C1 segment of cervical spinal cord (tissue), 14 donors: ENCODE measurements at regions not wholly inside any gene's neighbourhood (a gene's known extent, or its start where the extent isn't known, plus 50 kb on each side); places are given as distances from the start of the nearest gene placed in this dataset.

ENCODE experiments used
- DNase-seq, 14 donors: peaks; one replicate each; lab custom pipeline; 2025; lab: John Stamatoyannopoulos, UW

DNA sequence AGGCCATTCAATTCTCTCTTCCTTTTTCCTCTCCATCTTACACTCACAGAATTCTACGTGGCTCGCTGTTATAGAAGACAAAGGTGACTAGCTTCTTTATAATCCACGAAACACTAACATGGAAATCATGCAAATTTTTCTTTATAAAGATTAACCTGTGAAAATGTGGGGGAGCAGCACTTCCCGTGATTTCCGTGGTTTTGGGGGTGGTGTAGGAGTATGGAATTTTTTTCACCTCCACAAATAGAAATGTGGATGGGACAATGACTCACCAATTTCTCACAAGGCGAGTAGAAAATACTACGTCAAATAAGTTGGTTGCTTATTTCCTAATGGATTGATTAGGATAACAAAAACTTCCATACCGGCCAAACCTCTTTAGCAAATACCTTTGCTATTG, 719.2 kb upstream of the TENM3 start:
- DNase-seq = no peak

DNA sequence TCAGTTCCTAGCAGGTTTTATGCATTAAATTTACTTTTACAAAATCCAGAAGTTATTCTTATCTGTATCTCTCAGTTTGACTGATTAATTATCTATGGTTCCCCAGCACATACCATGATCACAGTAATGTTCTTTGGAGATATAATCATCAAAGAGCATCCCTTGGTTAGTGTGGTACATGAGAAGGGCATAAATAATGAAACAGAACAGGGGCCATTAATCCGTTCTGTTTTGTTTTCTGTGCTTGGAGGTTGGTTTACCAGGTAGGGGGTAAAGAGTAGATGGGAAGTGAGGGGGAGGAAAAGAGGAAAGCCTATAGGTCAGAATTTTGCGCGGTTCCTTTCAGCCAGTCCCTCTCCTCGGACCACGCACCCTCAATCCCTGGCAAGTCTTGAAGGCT, 718.7 kb upstream of the TENM3 start:
- no peak for DNase-seq

- DNase-seq = no peak
Measured at GRCh38 chr4:181525634-181526033, 717.6 kb upstream of the TENM3 start.

- peak in 11 of 14 donors; percentile 1 to 60 (median 18) for DNase-seq
Measured at GRCh38 chr4:181528570-181529184, 714.5 kb upstream of the TENM3 start.

DNA sequence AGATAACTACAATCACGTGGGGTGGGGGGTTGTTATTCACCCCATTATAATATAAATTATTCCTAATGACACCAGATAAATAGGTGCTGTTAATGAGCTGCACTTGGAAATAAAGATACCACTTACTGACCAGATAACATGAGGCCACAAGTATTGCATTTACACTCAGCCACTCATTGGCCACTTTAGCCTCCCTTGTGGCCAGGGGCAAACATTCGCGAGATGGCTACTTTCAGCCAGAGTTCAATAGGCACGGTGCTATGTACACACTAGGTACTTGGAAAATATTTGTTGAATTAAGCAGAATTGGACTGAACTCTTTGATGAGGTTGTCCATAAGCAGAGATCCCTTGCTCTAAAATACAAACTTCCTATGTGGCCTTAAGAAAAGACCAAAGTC, 713.7 kb upstream of the TENM3 start:
- DNase-seq = no peak

DNA sequence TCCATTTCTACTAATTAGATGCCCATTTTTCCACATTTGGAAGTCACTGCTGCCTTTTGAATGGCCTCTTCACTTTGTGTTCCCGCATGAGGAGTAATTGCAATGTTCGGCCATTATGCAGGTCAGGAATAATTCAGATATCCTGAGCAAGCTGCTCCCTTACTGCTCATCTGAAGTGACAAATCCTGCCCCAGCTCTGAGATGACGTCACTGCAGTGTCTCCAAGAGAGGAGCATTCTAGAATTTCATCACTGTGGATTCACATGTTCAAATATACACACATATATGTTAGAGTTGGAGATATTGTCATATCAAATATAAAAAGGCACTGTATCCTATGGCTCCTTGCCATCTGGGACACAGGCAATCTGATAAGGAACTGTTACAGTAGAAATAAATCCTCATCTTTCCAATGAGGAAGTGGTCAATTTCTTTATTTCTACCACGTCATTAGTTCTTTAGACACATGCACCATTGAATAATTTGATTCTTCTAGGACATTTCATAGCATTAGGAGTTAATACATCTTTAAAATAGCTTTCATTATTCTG, 706.9 kb upstream of the TENM3 start:
- no peak for DNase-seq

- DNase-seq = no peak
Measured at GRCh38 chr4:181536811-181537434, 706.3 kb upstream of the TENM3 start.

- DNase-seq = no peak
Measured at GRCh38 chr4:181538431-181538830, 704.8 kb upstream of the TENM3 start.

DNA sequence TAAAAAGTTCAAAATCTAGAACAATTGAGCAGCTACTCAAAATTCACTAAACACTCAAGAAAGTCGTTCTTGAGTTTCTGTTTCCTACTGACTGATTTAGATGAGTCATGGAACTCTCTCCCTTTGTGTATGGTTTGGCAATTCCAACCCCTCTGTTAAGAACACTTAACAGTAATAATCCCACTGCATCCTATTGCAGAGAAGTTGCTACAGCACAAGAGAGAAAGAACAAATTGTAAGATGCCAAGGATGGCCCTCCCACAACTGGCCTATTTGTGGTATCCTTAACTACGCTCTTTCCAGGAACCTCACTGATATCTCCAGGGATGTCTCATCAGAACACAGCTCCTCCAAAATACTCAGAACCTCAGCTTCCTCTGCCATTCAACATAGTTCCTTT, 701.8 kb upstream of the TENM3 start:
- no peak for DNase-seq

DNA sequence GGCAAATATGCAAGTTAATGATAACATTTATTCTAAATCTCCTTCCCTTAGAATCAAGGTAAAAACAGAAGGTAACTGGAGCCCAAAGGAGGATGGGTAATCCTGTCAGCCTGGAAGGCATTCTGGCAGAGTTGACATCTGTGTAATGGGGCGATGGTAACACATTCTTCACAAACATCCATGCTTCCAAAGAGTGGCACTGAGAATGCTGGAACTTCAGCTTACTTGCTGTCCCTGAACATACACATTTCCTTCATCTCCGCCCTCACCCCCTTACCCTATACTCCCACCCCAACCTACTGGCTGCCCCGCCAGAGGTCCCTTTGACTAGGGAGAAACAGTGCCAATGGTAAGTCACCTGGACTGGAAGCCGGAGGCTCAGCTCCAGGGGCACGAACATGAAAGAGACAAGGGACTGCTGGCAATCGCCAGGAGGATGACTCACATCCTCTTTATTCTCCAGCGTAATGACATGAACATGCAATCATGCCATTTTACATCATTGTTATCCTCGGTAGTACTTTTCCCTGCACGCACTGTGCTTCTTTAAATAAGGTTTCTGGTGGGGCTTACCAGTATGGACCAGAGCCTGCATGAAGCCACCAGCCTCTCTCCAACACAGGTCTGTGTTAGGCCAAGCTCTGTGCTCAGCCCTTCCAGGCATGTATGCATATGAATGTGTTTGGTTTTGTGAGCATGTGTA, 694.2 kb upstream of the TENM3 start:
- DNase-seq = no peak

GRCh38 chr4:181549576-181550188, 693.5 kb upstream of the TENM3 start:
- no peak for DNase-seq

- DNase-seq = no peak
Measured at GRCh38 chr4:181550381-181550780, 692.8 kb upstream of the TENM3 start.

GRCh38 chr4:181559637-181560036, 683.6 kb upstream of the TENM3 start:
- DNase-seq = no peak

DNA sequence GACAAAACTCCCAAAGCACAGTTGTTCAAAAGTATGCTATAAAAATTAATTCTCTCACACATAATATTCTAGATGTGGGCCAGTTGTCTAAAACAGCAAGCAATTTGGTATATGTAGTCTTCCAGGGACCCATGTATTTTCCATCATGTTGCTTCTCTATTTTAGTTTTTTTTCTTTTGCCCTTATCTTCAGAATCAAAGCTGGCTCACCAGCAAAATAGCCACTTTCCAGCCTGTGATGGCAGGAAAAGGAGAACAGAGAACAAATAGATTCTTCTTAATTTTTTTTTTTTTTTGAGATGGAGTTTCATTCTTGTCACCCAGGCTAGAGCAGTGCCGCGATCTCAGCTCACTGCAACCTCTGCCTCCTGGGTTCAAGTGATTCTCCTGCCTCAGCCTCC, 680.8 kb upstream of the TENM3 start:
- DNase-seq = no peak

GRCh38 chr4:181564625-181565024, 678.6 kb upstream of the TENM3 start:
- no peak for DNase-seq

DNA sequence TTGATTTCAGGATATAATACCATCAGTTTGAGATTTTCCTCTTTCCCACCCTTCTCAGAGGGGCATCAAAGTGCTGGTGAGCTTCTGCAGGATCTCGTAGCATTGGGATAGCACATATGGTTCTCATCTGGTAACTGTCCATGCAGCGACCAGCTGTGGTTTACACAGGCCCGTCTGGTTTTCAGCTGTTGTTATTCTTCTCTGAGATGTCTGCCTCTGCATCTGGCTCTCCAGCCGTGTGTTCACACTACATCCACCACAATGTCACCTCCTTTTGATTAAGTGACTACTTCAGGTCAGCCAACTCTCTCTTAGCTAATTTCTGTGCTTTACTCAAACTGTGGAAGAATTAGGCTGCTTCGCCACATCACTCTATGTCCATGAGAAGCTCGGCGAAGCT, 676.7 kb upstream of the TENM3 start:
- DNase-seq = no peak

DNA sequence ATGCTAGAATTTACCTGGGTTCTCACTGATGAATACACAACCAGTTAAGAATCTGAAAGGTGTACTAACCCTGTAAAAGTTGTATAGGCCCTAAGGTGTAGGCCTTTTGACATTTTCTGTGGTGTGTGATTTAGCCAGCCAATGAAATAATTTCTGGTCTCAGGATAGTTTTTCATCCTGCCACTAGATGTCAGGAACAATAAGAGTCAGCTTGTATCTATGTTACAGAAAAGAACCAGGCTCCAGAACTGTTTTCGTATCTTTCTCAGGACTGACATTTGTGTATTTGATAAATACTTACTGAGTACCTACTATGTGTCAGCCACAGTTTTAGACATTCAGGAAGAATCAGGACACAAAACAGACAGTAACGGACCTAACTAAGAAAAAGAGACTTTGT, 673.6 kb upstream of the TENM3 start:
- no peak for DNase-seq

DNA sequence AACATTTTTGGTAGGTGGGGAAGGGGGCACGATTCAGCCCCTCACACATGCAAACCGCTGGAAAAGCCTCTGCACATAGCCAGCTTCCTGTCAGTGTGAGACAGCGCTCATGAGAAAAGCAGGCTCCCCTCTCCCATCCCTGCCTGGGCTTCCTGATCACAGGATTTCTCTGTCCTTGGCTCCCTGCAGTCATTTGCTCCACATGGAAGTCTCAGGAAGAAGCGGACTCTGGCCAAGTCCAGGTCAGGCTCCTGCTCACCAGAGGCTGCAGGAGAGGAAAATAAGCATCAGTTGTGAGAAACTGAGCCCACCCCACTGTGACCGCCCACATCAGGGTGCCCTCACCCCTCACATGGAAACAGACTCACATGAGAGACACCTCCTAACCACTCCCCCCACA, 664.3 kb upstream of the TENM3 start:
- DNase-seq = no peak

DNA sequence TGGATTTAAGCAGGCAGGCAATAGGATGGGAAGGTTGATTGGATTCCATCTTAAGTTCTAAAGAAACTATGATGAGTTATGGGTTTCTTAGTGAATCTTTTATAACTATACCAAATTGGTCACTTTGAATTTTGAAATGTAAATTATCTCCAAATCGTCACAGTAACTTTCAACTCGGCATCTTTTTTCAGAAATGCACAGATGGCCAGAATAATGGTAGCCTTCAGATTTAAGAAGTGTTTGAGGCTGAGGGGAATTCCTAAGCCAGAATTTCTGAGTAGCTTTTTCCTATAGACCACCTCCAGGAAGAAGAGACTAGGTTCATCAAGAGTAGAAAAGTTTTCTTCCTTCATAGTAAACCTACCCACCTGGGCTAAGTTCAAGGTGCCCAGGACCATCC, 663.7 kb upstream of the TENM3 start:
- no peak for DNase-seq

GRCh38 chr4:181581983-181582382, 661.2 kb upstream of the TENM3 start:
- DNase-seq = no peak

GRCh38 chr4:181582595-181582994, 660.6 kb upstream of the TENM3 start:
- DNase-seq = no peak

GRCh38 chr4:181588733-181589302, 654.4 kb upstream of the TENM3 start:
- DNase-seq = no peak
